GM12892 (cell line): ENCODE measurements at regions not wholly inside any gene's neighbourhood (a gene's known extent, or its start where the extent isn't known, plus 50 kb on each side); places are given as distances from the start of the nearest gene placed in this dataset.

ENCODE experiments used
- POLR2A ChIP-seq: IDR thresholded peaks from 2 replicates; pipeline ENCODE4 v1.6.1; 2011; ENCODE audit warnings: low read depth, low read length, control low read depth
- POLR2AphosphoS5 ChIP-seq: IDR thresholded peaks from 2 replicates; pipeline ENCODE4 v1.6.1; 2011; ENCODE audit warnings: low read depth, low read length, control low read depth

DNA sequence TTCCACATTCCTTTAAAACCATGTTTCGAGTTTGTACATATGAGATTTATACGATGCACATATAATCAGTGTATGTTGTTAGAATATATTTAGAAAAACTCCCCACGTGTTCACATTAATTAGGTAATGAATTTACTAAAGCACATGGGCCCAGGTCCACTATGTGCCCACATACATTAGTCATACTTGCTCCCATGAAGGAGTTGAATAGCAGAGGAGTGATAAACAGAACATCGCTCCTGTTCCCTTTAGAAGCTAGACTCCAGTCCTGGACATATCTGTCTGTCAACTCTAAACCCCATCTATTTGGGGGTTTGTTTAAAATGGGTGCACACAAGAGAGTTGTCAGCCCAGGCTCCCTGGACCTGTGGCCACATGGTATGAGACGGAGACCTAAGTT, 108.1 kb upstream of the TIAM2 start:
- TF ChIP-seq POLR2A (no peak), POLR2AphosphoS5 (no peak)
